NOMO-1 treated with DMSO at 0.1 percent for 48 hours (cell line): ENCODE measurements at regions not wholly inside any gene's neighbourhood (a gene's known extent, or its start where the extent isn't known, plus 50 kb on each side); places are given as distances from the start of the nearest gene placed in this dataset.
A peak's percentile ranks its signal among the peaks of the same experiment; 100 is the strongest.
"Not testable (repeated sequence)": the region's sequence is repeated elsewhere in the genome, so short reads cannot be mapped to it uniquely, and the experiment has no call there.

Experiments used
- DNase-seq: peaks from one replicate; lab custom pipeline; 2025; ENCODE audit not compliant: unreplicated experiment; lab: John Stamatoyannopoulos, UW

DNA sequence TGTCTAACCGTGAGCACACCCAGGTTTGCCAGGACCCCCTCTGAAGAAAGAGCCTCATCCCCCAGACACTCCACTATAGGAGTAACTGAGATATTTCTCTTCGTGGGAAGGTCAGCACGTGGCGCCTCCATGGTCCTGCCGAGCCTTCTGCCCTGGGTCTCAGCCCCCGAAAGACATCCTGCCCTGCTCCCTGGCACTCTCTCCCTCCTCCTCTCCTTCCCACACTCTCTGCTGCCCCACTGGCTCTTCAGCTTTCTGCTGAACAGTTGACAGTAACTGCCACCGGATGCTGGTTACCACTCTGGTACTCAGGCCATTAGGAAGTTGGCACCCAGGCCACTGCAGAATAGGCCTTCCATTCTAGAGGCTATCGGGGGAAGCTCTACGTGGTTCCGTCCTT, 185.2 kb downstream of the UACA start:
- no peak for DNase-seq

DNA sequence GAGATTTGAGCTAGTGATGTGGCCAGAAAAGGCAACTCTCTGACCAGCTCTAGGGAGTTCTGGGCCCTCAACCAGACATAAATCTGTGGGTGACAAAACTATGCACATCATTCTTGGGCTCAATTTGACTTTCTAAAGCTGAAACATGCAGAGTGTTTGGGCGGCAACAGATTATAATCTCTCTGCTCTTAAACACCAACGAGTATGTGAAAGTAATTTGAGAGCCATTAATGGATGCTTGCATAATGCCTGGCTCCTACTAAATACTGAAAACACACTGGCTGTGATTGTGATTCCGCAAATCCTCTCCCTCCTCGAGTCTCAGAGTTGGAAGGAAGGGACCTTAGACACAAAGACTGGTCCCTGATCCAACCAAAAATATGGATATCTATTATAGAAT, 186.7 kb downstream of the UACA start:
- DNase-seq, result no peak

DNA sequence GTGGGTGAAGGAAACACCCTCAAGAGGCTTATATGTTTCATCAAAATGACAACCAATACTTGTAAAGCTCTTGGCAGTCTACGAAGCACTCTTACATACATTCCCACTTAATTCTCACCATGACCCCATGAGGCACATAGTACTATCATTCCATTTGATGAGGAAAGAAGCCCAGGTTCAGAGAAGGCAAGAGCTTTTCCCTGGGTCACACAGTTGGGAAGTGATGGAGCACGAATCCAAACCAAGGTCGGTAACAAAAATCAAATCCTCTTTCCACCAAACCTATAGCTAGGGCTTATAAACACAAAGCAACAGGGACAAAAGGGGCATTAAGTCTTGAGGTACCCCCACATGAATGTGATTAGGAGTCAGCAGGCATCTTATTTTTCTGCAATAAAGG, 187.1 kb downstream of the UACA start:
- DNase-seq, result no peak

DNA sequence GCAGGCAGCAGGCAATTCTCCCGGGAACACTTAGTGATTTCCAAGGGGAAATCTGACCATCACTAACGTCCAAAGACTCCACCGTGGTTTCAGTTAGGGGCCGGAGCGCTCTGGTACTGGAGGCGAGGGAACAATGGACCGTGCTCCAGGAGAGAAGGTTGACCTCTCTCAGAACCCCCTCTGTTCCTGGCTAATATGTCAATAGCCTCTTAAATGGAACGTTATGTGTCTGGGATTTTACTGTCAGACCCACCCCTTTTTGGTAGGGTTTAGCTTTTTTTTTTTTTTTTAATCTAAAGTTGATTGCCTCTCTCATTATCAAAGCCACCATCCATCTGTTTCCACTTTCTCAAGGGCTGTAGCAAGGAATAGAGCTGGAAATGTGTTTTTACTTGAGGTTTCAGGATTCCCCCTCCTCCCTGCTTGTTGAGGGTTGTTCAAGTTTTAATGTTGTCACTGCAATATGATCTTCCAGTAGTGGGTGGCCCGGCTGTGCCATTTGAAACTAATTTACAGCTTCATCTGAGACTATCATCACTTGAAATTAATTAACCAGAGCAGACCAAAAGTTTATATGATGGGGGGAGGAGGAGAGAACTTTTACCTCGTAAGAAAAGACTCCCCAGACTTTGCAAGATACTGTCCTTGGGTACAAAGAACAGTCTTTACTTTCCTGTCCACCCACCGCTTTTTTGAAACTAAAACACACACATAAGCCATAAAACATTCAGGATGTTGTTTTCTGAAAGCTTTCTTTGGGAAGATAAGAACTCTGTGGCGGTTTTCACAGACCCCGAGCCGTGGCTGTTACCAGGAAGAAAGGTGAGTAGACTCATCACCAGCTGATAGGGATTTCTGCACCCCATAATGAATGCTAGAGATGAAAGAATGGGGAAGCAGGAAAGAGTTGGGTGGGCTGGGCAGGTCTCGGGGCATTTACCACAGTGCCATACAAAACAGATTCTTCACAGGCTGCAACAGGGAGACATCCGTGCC, 187.8 kb downstream of the UACA start:
- DNase-seq, result no peak

DNA sequence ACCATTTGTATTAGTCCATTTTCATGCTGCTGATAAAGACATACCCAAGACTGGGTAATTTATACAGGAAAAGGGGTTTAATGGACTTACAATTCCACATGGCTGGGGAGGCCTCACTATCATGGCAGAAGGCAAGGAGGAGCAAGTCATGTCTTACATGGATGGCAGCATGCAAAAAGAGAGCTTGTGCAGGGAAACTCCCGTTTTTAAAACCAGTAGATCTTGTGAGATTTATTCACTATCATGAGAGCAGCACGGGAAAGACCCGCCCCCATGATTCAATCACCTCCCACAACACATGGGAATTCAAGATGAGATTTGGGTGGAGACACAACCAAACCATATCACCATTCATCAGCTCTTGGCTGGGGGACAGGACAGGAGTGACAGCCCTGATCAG, 189.0 kb downstream of the UACA start:
- not testable (repeated sequence) for DNase-seq

DNA sequence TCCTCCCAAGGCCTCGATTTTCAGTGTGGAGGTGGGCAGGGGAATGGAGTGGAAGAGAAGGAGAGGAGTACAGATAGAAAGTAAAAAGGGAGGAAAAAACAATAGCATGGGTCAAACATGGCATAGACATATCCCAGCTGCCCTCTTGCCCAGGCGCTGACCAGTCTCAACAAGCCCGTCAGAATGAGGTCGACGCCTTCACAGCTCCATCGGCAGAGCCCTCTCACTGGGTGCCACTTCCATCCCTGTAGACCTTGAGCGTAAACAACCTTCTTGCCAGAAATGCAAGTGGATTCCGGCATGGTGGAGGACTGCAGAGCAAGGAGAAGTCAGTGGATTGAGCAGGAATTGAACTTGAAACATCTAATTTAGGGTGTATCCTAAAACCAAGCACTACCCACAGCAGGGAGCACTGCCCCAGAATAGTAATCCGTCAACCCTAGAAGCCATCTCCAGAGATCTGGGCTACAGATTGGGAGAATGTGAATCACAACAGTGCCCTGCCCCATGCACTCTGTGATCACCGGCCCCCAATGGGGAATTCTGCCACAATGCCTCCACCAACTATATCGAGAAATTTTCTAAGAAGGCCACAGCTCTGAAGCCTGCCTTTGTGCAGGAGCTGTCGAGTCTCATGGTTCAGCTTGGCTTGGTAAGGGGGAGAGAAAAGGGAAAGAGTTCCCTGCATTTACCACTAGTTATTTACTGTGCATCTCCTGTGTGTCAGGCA, 190.1 kb downstream of the UACA start:
- DNase-seq, result no peak

DNA sequence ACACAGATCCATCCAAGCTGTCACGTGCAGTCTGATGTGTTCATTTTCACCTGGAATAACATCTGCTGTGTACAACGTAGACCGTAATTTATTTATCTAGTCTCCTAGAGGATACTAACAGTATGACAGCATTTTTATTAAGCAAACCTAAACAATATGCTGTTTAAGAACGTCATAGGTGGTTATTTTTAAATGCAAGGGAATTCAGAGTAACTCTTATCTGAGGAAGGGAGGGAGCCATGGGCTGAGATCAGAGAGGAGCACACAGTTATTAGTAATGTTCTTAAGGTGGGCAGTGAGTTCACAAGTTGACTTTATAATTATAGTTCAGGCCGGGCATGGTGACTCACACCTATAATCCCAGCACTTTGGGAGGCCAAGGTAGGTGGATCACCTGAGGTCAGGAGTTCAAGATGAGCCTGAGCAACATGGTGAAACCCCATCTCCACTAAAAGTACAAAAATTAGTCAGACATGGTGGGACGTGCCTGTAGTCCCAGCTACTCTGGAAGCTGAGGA, 193.6 kb downstream of the UACA start:
- no peak for DNase-seq

DNA sequence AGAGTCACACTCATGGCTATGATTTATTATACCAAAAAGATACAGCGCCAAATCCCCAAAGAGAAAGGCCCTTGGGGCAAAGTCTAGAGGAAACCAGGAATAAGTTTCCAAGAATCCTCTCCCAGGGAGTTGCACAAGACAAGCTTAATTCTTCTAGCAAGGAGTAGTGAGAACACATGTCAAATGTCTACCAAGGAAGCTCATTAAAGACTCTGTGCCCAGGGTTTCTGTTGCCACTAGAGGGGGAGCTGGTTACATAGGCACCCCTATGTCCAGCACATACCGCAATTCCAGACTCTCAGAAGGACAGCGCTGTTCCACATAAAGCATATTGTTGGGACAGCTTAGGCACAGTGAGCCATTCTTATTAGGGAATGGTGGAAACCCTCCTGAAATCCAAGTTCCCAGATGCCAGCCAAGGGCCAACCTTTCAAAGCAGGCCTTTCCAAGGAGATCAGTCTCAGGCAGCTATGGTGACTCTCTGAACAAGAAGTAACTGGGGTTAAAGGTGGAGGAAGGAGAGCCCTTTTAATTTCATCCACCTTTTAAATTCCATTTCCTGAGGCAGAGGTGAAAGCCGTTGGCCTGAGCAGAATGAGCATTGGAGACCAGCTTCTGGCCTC, 194.2 kb downstream of the UACA start:
- peak; percentile 46 for DNase-seq

DNA sequence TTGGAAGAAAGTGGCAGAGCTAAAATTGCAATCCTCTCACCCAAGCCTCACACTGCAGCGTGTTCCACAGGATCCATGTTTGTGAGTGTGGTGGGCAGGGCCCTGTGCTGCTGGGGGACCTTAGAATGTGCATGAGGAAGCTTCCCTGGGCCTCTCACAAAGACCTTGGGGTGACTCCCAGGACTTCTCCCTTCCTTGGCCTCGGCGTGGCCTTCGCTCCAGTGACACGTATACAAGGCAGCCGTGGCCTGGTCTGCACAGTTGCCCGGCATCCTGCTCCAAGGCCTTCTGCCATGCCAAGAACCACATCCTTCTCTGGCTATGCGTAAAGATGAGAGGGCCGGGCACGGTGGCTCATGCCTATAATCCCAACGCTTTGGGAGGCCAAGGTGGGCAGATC, 196.4 kb downstream of the UACA start:
- DNase-seq, result no peak

DNA sequence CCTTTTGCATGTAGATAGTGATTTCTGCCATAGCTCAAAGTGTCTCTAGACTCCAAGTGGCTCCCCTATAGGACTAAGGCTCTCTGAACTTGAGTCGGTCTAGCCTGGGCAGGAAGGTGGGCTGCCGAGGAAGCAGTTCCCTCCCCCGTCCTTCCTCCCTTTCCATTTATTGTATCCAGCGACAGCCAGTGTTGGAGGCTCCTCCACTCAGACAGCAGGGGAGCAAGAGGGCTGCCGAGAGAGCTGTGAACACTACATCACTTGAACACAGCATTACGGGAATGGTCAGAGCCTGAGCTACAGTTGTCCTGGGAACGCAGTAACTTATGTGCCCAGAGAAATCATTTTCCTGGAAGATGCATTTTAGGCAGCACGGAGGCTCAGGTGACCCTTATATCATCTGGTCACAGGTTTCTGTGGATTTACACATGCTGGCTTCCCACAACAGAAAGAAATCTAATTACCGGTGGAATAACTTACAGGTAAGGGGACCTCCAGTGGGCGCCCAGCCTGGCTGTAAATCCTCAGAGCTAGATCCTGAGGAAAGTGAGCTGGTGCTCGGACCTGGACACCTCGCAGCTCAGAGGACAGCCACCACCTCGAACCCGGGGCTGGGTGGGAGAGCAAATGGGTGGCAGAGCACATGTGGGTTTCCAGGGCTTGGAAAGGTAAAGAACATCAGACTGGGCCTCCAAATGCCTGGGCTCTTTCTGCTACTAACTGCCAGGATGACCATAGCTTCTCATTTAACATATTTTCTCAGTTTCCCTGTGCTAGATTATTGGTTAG, 197.1 kb downstream of the UACA start:
- no peak for DNase-seq

DNA sequence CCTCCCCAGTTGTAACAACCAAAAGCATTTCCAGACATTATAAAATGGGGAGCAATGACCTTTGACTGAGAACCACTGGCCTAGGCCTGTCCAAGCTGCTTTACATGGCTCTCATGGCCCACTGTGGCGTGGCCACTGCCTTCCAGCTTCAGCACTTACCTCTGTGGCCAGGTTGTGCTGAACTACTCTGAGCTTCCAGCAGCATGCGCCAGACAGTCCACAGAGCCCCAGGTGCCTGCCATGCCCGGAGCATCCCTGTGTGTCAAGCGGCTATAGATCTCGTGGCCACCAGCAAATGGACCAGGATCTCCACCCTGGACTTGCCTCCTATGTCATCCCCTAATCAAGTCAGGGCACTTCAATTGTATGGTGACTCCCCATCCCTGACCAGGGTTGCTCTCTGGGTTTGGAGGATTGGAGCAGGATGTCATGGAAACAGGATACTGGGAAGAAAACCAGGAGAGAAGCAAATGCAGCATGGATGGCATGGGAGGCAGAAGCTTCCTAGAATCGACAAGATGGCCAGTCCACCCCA, 199.7 kb downstream of the UACA start:
- no peak for DNase-seq

DNA sequence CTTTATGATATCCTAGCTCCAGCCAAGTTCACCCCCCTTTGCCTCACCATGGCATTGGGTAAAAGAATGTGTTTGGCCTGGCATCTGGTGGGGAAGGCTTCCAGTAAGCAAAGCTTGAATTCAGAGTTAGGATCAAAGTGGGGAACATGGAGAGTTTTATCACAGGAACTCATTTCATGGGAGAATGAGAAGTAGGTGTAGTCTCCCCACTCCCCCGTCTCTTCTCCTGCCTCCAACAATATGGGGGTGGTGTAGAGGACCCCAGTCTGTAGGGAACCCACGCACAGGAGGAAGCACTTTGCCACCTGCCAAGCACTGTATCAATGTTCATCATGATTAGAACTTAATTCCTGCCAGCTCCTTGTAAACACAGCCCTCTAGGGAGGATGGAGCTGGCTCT, 200.5 kb downstream of the UACA start:
- DNase-seq, result no peak

DNA sequence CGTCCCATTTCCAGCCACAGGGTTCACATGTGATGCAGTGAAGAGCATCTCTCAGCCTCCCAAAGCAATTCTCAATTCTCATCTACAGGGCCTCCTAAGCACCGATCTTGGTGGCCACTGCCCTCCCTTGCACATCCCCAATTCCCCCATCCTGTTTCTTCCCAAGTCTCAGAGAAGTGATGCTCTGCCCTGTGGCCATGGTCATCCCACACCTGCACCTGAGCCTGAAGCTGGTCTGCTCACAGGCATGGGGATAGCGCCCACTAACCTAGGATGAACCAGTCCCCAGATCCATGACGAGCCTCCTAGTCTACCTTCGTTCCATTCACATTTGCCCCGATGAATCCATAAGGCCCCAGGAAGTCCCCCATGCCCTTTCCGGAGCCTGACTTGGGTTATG, 201.5 kb downstream of the UACA start:
- DNase-seq, result no peak

DNA sequence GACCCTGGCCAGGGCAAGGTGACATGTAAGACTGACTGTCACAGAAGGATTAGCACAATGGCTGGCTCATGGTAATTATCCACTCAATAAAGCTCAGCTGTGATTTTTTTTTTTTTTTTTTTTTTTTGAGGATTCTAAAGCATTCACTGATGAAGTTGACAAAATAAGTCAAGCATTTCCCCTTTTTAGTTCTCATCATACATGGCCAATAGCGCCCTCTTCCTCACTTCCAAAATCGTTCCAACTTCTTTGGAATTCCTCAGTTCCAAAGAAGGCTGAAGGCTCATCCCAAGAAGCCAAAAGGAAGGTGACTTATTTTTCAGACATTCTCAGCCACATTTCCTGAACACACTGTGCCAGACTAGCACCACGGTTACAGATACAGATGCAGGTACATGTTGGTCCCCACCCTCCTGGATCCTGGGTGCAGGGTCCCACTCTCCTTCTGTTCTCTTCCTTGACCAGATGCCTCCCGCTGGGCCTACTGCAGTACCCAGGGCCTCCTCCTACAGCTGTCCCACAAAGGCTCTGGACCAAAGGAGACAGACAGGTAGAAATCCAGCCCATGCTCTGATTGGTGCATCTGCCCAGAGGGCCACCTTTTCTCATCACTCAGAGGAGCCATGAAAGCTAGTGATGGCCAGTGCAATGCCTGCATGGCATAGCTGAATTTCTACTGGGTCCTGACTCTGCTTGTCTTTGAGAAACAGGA, 202.6 kb downstream of the UACA start:
- no peak for DNase-seq

DNA sequence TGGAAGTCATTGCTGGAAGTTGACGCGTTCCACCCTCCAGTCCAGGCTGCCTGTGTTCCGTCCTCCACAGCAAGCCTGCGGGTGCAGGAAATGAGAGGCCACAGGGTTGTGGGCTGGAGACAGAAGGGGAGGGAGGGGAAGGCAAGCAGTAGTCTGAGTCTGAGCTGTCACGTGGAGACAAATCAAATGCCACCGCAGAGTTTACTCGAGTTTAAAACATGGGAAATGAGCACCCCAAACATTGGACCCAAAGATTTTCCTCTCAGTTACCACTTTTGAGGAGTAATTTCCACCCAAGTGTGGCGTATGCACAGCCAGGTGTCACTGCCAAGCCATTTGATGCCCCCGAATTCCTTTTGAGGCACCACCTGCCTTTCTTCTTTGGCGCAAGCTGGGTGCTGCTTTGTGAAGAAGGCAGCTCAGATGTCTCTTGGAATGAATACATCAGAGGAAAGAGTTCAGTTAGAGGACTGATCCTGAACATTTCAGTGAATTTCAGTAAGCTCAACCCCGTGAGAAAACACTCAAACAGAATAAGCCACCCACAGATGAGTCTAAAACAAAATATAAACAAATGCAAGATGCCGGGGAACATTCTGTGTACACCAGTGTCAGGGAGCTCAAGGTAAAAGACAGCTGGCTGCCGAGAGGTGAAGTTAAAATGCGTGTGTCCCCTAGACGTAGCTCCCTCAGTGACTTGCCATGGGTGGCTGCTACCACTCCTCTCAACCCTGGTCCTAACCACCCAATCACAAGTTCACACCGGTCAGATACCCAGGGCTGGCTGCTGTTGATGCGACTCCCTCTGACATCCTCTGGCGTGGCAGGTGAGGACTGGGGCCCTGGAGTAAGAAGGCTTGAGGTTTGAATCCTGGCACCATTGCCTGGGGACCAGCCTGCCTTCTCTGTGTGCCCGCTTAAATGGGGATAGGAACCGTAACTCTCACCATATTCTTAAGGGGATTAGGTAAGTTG, 203.8 kb downstream of the UACA start:
- DNase-seq, result peak; percentile 83

DNA sequence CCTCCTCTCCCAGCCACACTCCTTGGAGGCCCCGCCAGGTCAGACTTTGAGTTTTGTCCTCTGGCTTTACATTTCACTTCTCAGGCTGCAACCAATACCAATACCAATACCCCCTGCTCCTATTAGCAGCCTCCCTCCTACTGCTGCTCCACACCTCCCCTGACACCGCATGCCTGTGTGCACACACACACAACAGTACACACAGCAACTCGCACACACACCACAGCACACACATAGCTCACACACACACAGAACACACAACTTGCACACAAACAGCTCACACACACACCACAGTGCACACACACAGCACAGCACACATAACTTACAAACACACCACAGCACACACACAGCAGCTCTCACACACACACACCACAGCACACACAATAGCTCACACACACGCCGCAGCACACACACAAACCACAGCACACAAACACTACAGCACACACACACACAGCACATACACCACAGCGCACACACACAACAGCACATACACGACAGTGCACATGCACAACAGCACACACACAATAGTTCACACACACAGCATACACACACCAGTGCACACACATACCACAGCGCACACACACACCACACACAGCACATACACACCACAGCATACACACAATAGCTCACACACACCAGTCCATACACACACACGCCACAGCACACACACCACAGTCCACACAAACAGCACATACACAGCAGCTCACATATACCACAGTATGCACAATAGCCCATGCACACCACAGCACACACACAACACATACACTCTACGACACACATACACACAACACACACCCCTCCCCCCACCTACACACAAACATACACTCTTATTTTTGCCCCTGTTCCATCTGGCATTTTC, 204.7 kb downstream of the UACA start:
- DNase-seq, result no peak

DNA sequence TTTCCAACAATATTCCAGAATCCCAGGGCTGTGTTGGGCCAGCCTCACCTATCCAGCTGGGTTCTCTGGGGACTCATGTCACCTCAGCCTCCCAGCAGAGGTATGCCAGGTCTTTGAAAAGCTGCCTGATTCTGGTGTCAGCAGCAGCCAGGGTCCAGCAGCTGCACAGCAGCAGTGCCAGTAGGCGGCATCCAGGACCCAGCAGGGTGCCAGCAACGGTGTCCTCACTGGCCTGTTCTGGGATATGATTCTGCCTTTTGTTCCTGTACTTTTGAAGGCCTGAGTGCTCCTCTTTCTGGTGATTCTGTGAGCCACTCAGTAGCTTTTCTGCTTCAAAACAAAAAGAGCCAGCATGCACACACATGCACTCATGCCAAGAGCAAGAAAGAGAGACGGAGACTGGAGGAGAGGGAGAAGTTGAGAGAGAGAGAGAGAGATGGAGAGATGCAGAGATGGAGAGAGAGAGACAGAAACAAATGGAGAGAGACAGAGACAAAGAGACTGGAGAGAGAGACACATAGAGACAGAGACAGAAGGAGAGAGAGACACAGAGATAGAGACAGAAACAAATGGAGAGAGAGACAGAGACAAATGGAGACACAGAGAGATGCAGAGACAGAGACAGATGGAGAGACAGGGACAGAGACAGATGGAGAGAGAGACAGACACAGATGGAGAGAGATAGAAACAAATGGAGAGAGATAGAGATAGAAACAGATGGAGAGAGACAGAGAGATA, 205.7 kb downstream of the UACA start:
- no peak for DNase-seq
